HCT116 (cell line): ENCODE measurements at regions not wholly inside any gene's neighbourhood (a gene's known extent, or its start where the extent isn't known, plus 50 kb on each side); places are given as distances from the start of the nearest gene placed in this dataset.

Experiments
- ATAC-seq: fragments of 200-7000 bp; cut with Tn5 transposase; 2 replicates; pipeline ENCODE4 v1.9.1; 2020; ENCODE audit warnings: mild to moderate bottlenecking, moderate library complexity
- BruUV-seq: library from RNA; stranded (reverse); fragments of 400-500 nt; replicated peaks from 2 replicates; lab custom pipeline; 2021; lab: Mats Ljungman, UMichigan
- CTCF ChIA-PET: fragments of 300-600 bp; sonication (Branson Sonifier 250); formaldehyde crosslinking; loops from one replicate; lab custom pipeline; 2021; ENCODE audit warnings: antibody characterized with exemption; lab: Charles Lee
- POLR2A ChIA-PET: fragments of 300-600, 350-600 bp; sonication (Branson Sonifier 250); formaldehyde crosslinking; loops from one replicate; lab custom pipeline; 2021; ENCODE audit warnings: antibody characterized with exemption; lab: Charles Lee
- RAD21 ChIA-PET, 2 experiments: fragments of 300-600 bp; sonication (Branson Sonifier 250); formaldehyde crosslinking; loops; one replicate each; lab custom pipeline; 2023; ENCODE audit warnings: low total read pairs in 2 of 2; ENCODE audit not compliant: uncharacterized antibody in 2 of 2, unreplicated experiment in 2 of 2, low non-redundant PET in 1 of 2; lab: Charles Lee
- DNase-seq: peaks from one replicate; pipeline ENCODE4 v3.0.0-alpha.2; 2010; ENCODE audit warnings: low read depth, low spot score
- H2AFZ ChIP-seq: fragments of 200-600 bp; shearing (Covaris generic), sonication (generic); 2 replicates; pipeline ENCODE4 v1.6.1; 2017; ENCODE audit warnings: low read depth, mixed run types, mixed read lengths, antibody characterized with exemption, low read length; ENCODE audit not compliant: poor library complexity, severe bottlenecking
- H3K27ac ChIP-seq: 2 replicates; pipeline ENCODE4 v1.5.1; 2012; ENCODE audit warnings: low read depth, low read length
- H3K27me3 ChIP-seq: fragments of 200-600 bp; sonication (generic); 2 replicates; pipeline ENCODE4 v1.6.1; 2016; ENCODE audit warnings: mixed run types, low read length, mixed read lengths; ENCODE audit not compliant: insufficient read depth
- H3K36me3 ChIP-seq, 2 experiments: fragments of 200-500 bp in 1 of 2; fragments of 200-600 bp in 1 of 2; sonication (Bioruptor generic) in 1 of 2; sonication (generic) in 1 of 2; 2 replicates each; pipeline versions ENCODE4 v1.5.1 to v1.6.1; 2014 to 2016; ENCODE audit warnings: low read length in 2 of 2, inconsistent platforms in 1 of 2, mixed read lengths in 1 of 2, mixed run types in 1 of 2; ENCODE audit not compliant: insufficient read depth in 2 of 2, control insufficient read depth in 1 of 2
- H3K4me1 ChIP-seq, 2 experiments: fragments of 200-600 bp in 1 of 2; sonication (generic) in 1 of 2; 2 replicates each; pipeline versions ENCODE4 v1.5.1 to v1.6.1; 2012 to 2017; ENCODE audit warnings: low read length in 2 of 2, inconsistent platforms in 1 of 2, mild to moderate bottlenecking in 1 of 2, mixed read lengths in 1 of 2, mixed run types in 1 of 2, moderate library complexity in 1 of 2; ENCODE audit not compliant: insufficient read depth in 2 of 2, control insufficient read depth in 1 of 2
- H3K4me2 ChIP-seq: fragments of 200-600 bp; sonication (generic); 2 replicates; pipeline ENCODE4 v1.6.1; 2017; ENCODE audit warnings: mixed run types, low read length, mixed read lengths
- H3K4me3 ChIP-seq, 2 experiments: fragments of 200-600 bp in 1 of 2; sonication (generic) in 1 of 2; replicated peaks in 1 of 2; 2 replicates each; pipeline ENCODE4 v1.5.1; 2011 to 2016; ENCODE audit warnings: low read length in 2 of 2, control low read depth in 1 of 2, low read depth in 1 of 2, mild to moderate bottlenecking in 1 of 2, mixed read lengths in 1 of 2, mixed run types in 1 of 2
- H3K79me2 ChIP-seq: fragments of 200-600 bp; sonication (generic); 2 replicates; pipeline ENCODE4 v1.6.1; 2017; ENCODE audit warnings: mild to moderate bottlenecking, mixed run types, low read length, moderate library complexity, mixed read lengths; ENCODE audit not compliant: insufficient read depth
- H3K9ac ChIP-seq: fragments of 200-600 bp; sonication (generic); 2 replicates; pipeline ENCODE4 v1.6.1; 2016; ENCODE audit warnings: low read length, mixed read lengths
- H3K9me2 ChIP-seq: fragments of 200-600 bp; sonication (generic), shearing (Covaris generic); 2 replicates; pipeline ENCODE4 v1.6.1; 2017; ENCODE audit warnings: mixed run types, mild to moderate bottlenecking, moderate library complexity; ENCODE audit not compliant: insufficient read depth
- H3K9me3 ChIP-seq, 2 experiments: fragments of 200-500 bp in 1 of 2; fragments of 200-600 bp in 1 of 2; sonication (Bioruptor generic) in 1 of 2; sonication (generic) in 1 of 2; 2 replicates each; pipeline ENCODE4 v1.6.1; 2014 to 2017; ENCODE audit warnings: low read length in 2 of 2, mixed read lengths in 2 of 2, inconsistent platforms in 1 of 2, low read depth in 1 of 2, mild to moderate bottlenecking in 1 of 2, mixed run types in 1 of 2, moderate library complexity in 1 of 2; ENCODE audit not compliant: control insufficient read depth in 1 of 2, insufficient read depth in 1 of 2
- H4K20me1 ChIP-seq: fragments of 200-600 bp; sonication (generic), shearing (Covaris generic); 2 replicates; pipeline ENCODE4 v1.6.1; 2017; ENCODE audit warnings: mixed run types, mild to moderate bottlenecking, moderate library complexity; ENCODE audit not compliant: insufficient read depth
- ATF3 ChIP-seq: IDR thresholded peaks from 2 replicates; pipeline ENCODE4 v1.6.1; 2012
- CBX3 ChIP-seq: IDR thresholded peaks from 2 replicates; pipeline ENCODE4 v1.6.1; 2012; ENCODE audit warnings: low read depth
- CEBPB ChIP-seq: IDR thresholded peaks from 2 replicates; pipeline ENCODE4 v1.6.1; 2012; ENCODE audit warnings: low read depth
- EGR1 ChIP-seq: IDR thresholded peaks from 2 replicates; pipeline ENCODE4 v1.6.1; 2012; ENCODE audit warnings: low read depth
- EZH2phosphoT487 ChIP-seq: fragments of 200-600 bp; IDR thresholded peaks from 2 replicates; pipeline ENCODE4 v1.6.1; 2018; ENCODE audit warnings: antibody characterized with exemption, borderline replicate concordance
- FOSL1 ChIP-seq: IDR thresholded peaks from 2 replicates; pipeline ENCODE4 v1.6.1; 2012; ENCODE audit warnings: low read depth
- JUND ChIP-seq: IDR thresholded peaks from 2 replicates; pipeline ENCODE4 v1.6.1; 2012
- REST ChIP-seq: IDR thresholded peaks from 2 replicates; pipeline ENCODE4 v1.6.1; 2012; ENCODE audit warnings: low read depth
- SIN3A ChIP-seq: IDR thresholded peaks from 2 replicates; pipeline ENCODE4 v1.6.1; 2012; ENCODE audit warnings: low read depth
- SP1 ChIP-seq: IDR thresholded peaks from 2 replicates; pipeline ENCODE4 v1.6.1; 2012; ENCODE audit warnings: low read depth
- SRF ChIP-seq: IDR thresholded peaks from 2 replicates; pipeline ENCODE4 v1.6.1; 2012; ENCODE audit warnings: low read depth
- TCF7L2 ChIP-seq: IDR thresholded peaks from 2 replicates; pipeline ENCODE4 v1.7.0; 2011; ENCODE audit warnings: borderline replicate concordance, inconsistent platforms; ENCODE audit not compliant: insufficient read depth, insufficient read length; ENCODE audit errors: extremely low read depth
- YY1 ChIP-seq: IDR thresholded peaks from 2 replicates; pipeline ENCODE4 v1.6.1; 2011; ENCODE audit warnings: low read length, low read depth, moderate library complexity, mild to moderate bottlenecking; ENCODE audit not compliant: insufficient replicate concordance; ENCODE audit errors: extremely low read depth
- ZBTB33 ChIP-seq: IDR thresholded peaks from 2 replicates; pipeline ENCODE4 v1.6.1; 2011; ENCODE audit warnings: mild to moderate bottlenecking, low read length, moderate library complexity; ENCODE audit not compliant: insufficient replicate concordance; ENCODE audit errors: extremely low read depth
- ZNF274 ChIP-seq: fragments of 200-500 bp; sonication (Bioruptor generic); IDR thresholded peaks from 2 replicates; pipeline ENCODE4 v1.6.1; 2014; ENCODE audit warnings: mild to moderate bottlenecking, low read depth, low read length, inconsistent platforms
- intact Hi-C: fragments of 100-400 bp; cut with micrococcal nuclease; formaldehyde crosslinking; loops from 2 replicates; pipeline ENCODE4 v1.10.0; 2022

- no TSS peak for BruUV-seq
- POLR2A ChIA-PET: no interaction called here
- H3K4me2 ChIP-seq: no peak overlapping the region
- ATAC-seq (no peak), DNase-seq (no peak)
- H3K27me3 ChIP-seq: no peaks in the 10 kb centered on the region
- no peak overlapping the region for H3K27ac ChIP-seq
- no peaks in the 10 kb centered on the region for H3K36me3 ChIP-seq
- no peak for TF ChIP-seq FOSL1
- TF ChIP-seq ATF3: no peak
- TF ChIP-seq EZH2phosphoT487: no peak
- no peak for TF ChIP-seq ZBTB33
- TF ChIP-seq TCF7L2: no peak
- no peak for TF ChIP-seq CEBPB
- no peaks in the 10 kb centered on the region for H3K4me1 ChIP-seq
- H3K79me2 ChIP-seq: no peaks in the 10 kb centered on the region
- intact Hi-C loops: no loop called here
- CTCF ChIA-PET: no interaction called here
- no peak overlapping the region for H3K9ac ChIP-seq
- H4K20me1 ChIP-seq: no peaks in the 10 kb centered on the region
- H3K9me3 ChIP-seq: no peaks in the 10 kb centered on the region
- no peak overlapping the region for H2AFZ ChIP-seq
- no peaks in the 10 kb centered on the region for H3K9me2 ChIP-seq
- H3K4me3 ChIP-seq: no peak overlapping the region
- RAD21 ChIA-PET: no interaction called here
These were observed 471.2 kb downstream of the RERGL start for GRCh38 chr12:17618831-17619230.

- RAD21 ChIA-PET: no interaction called here
- H3K36me3 ChIP-seq: no peaks in the 10 kb centered on the region
- CTCF ChIA-PET: no interaction called here
- TF ChIP-seq SRF: no peak
- TF ChIP-seq EGR1: no peak
- no peak for TF ChIP-seq YY1
- no peak for TF ChIP-seq ZNF274
- no peak for TF ChIP-seq CBX3
- no peak for TF ChIP-seq REST
- TF ChIP-seq SIN3A: no peak
- no peak for TF ChIP-seq JUND
- TF ChIP-seq SP1: no peak
These were observed 480.3 kb downstream of the RERGL start for GRCh38 chr12:17609701-17610100.

More at GRCh38 chr12:17609701-17610100, 480.3 kb downstream of the RERGL start:
- intact Hi-C loops: no loop called here
- Histone ChIP-seq H2AFZ (no peak overlapping the region), H3K79me2 (no peaks in the 10 kb centered on the region), H3K4me2 (no peak overlapping the region), H3K9ac (no peak overlapping the region), H3K4me1 (no peaks in the 10 kb centered on the region), H4K20me1 (no peaks in the 10 kb centered on the region), H3K4me3 (no peak overlapping the region), H3K9me3 (no peaks in the 10 kb centered on the region), H3K9me2 (no peaks in the 10 kb centered on the region), H3K27ac (no peak overlapping the region), H3K27me3 (no peaks in the 10 kb centered on the region)
- ATAC-seq (no peak), DNase-seq (no peak)
- POLR2A ChIA-PET: no interaction called here
- BruUV-seq: no TSS peak
